NCI-H2171 treated with DMSO at 0.1 percent for 48 hours (cell line): ENCODE measurements at regions not wholly inside any gene's neighbourhood (a gene's known extent, or its start where the extent isn't known, plus 50 kb on each side); places are given as distances from the start of the nearest gene placed in this dataset.
"Not testable (repeated sequence)": the region's sequence is repeated elsewhere in the genome, so short reads cannot be mapped to it uniquely, and the experiment has no call there.

Experiments
- DNase-seq: peaks from one replicate; lab custom pipeline; 2025; lab: John Stamatoyannopoulos, UW

- DNase-seq = no peak
These were observed 122.8 kb upstream of the NOCT start for GRCh38 chr4:138892483-138893407.

GRCh38 chr4:138891631-138892031, 124.0 kb upstream of the NOCT start:
- no peak for DNase-seq

- DNase-seq = no peak
These were observed 124.5 kb upstream of the NOCT start for GRCh38 chr4:138890891-138891570.

- DNase-seq = no peak
These were observed 126.4 kb upstream of the NOCT start for GRCh38 chr4:138889216-138889615.

GRCh38 chr4:138887741-138888140, 127.8 kb upstream of the NOCT start:
- no peak for DNase-seq

- DNase-seq = no peak
These were observed 128.2 kb upstream of the NOCT start for GRCh38 chr4:138887341-138887740.

- no peak for DNase-seq
These were observed 135.8 kb upstream of the NOCT start for GRCh38 chr4:138879757-138880156.

- no peak for DNase-seq
These were observed 139.5 kb upstream of the NOCT start for GRCh38 chr4:138875891-138876608.

GRCh38 chr4:138871555-138871875, 144.1 kb upstream of the NOCT start:
- DNase-seq = no peak

- DNase-seq = peak; percentile 71
These were observed 144.6 kb upstream of the NOCT start for GRCh38 chr4:138870737-138871554.

- no peak for DNase-seq
These were observed 145.9 kb upstream of the NOCT start for GRCh38 chr4:138869631-138870030.

- DNase-seq = no peak
These were observed 146.4 kb upstream of the NOCT start for GRCh38 chr4:138869165-138869564.

GRCh38 chr4:138868562-138868961, 147.0 kb upstream of the NOCT start:
- no peak for DNase-seq

GRCh38 chr4:138867404-138867803, 148.2 kb upstream of the NOCT start:
- DNase-seq = no peak

- no peak for DNase-seq
These were observed 149.3 kb upstream of the NOCT start for GRCh38 chr4:138866314-138866713.

GRCh38 chr4:138865765-138866164, 149.8 kb upstream of the NOCT start:
- DNase-seq = no peak

- no peak for DNase-seq
These were observed 150.4 kb upstream of the NOCT start for GRCh38 chr4:138864961-138865720.

- no peak for DNase-seq
These were observed 152.4 kb upstream of the NOCT start for GRCh38 chr4:138863160-138863559.

- no peak for DNase-seq
These were observed 154.4 kb upstream of the NOCT start for GRCh38 chr4:138861135-138861534.

GRCh38 chr4:138860357-138860756, 155.2 kb upstream of the NOCT start:
- not testable (repeated sequence) for DNase-seq

- DNase-seq = no peak
These were observed 156.3 kb upstream of the NOCT start for GRCh38 chr4:138859254-138859653.
